ENCODE measurements at regions not wholly inside any gene's neighbourhood (a gene's known extent, or its start where the extent isn't known, plus 50 kb on each side); places are given as distances from the start of the nearest gene placed in this dataset.

GRCh38 chrX:117510453-117510852, 606.2 kb downstream of the KLHL13 start:
- DNase-seq (ENCODE audit: low read depth) (peak; percentile 10), FAIRE-seq (no peak)
- TF ChIP-seq CTCF (IDR thresholded peaks at IDR 0.05; ENCODE audit: insufficient read depth, low read length, severe bottlenecking) = peak; percentile 15
- Histone ChIP-seq H3K36me3 (ENCODE audit: control insufficient read depth, insufficient read depth, low read length) (no peaks in the 10 kb centered on the region), H3K27me3 (ENCODE audit: control insufficient read depth, insufficient read depth, low read length) (no peaks in the 10 kb centered on the region), H3K4me3 (ENCODE audit: low read depth, low read length) (no peak overlapping the region)

DNA sequence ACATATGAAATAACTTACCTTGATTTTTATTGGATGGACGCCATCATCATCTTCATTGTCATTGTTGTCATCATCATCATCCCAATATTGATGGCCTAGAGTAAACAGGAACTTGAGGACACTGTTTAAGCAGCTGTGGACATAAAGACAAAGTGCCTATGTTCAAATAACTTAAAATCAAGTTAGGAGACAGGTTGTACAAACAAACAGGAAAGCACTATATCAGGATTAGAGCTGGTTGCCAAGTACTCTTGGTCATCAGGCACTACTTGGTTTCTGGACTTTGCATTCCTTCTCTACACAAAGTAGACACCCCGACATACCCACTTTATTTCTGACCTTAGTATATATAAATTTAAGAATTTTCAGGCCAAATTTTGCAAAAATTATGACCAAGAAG, 608.6 kb downstream of the KLHL13 start:
- no peaks in the 10 kb centered on the region for H3K36me3 ChIP-seq (ENCODE audit: control insufficient read depth, insufficient read depth, low read length)
- no peak for TF ChIP-seq CTCF (IDR thresholded peaks at IDR 0.05; ENCODE audit: insufficient read depth, low read length, severe bottlenecking)
- no peak for FAIRE-seq
- no peak overlapping the region for H3K4me3 ChIP-seq (ENCODE audit: low read depth, low read length)
- H3K27me3 ChIP-seq (ENCODE audit: control insufficient read depth, insufficient read depth, low read length) = no peaks in the 10 kb centered on the region
- DNase-seq (ENCODE audit: low read depth) = no peak

GRCh38 chrX:117487421-117487820, 629.2 kb downstream of the KLHL13 start:
- FAIRE-seq (no peak), DNase-seq (ENCODE audit: low read depth) (no peak)
- H3K36me3 ChIP-seq (ENCODE audit: control insufficient read depth, insufficient read depth, low read length) = no peaks in the 10 kb centered on the region
- TF ChIP-seq CTCF (IDR thresholded peaks at IDR 0.05; ENCODE audit: insufficient read depth, low read length, severe bottlenecking) = no peak
- H3K27me3 ChIP-seq (ENCODE audit: control insufficient read depth, insufficient read depth, low read length) = no peaks in the 10 kb centered on the region
- H3K4me3 ChIP-seq (ENCODE audit: low read depth, low read length) = no peak overlapping the region

- no peak for FAIRE-seq
Observed at GRCh38 chrX:117483950-117484349, 632.7 kb downstream of the KLHL13 start.

DNA sequence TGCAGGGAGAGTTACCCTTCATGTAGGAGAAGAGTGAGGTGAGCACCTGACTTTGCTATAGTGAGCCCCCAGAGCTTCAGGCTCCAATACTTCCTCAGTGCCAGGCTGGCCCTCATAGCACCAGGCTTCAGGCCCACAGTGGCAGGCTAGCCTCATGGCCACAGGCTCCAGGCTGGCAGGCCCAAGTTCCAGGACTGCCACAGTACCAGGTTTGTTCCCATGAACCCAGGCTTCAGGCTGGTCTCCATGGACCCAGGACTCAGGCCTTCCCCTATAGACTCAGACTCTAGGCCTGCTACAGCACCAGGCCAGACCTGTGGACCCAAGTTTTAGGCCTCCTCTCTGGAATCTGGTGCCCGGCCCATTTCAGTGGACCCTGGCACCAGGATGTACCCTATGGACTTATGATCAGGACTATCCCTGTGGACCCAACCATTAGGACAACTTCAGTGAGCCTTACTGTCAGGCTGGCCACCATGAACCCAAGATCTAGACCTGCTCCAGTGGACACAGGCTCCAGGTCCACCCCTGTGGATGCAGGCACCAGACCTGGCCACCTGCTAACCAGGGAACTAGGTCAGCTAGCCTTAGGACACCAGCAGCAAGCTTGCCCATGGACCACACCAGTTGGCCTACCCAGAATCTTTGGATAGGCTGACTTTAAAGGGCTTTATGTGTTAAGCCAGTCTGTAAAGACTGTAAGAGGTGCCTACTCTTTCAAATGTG, 658.2 kb downstream of the KLHL13 start:
- H3K27me3 ChIP-seq (ENCODE audit: control insufficient read depth, insufficient read depth, low read length) = no peaks in the 10 kb centered on the region
- no peak overlapping the region for H3K4me3 ChIP-seq (ENCODE audit: low read depth, low read length)
- no peak for FAIRE-seq
- DNase-seq (ENCODE audit: low read depth) = no peak
- no peak for TF ChIP-seq CTCF (IDR thresholded peaks at IDR 0.05; ENCODE audit: insufficient read depth, low read length, severe bottlenecking)
- H3K36me3 ChIP-seq (ENCODE audit: control insufficient read depth, insufficient read depth, low read length) = no peaks in the 10 kb centered on the region

More at GRCh38 chrX:117483950-117484349, 632.7 kb downstream of the KLHL13 start:
- Histone ChIP-seq H3K27me3 (ENCODE audit: control insufficient read depth, insufficient read depth, low read length) (no peaks in the 10 kb centered on the region), H3K4me3 (ENCODE audit: low read depth, low read length) (no peak overlapping the region), H3K36me3 (ENCODE audit: control insufficient read depth, insufficient read depth, low read length) (no peaks in the 10 kb centered on the region)
- no peak for TF ChIP-seq CTCF (IDR thresholded peaks at IDR 0.05; ENCODE audit: insufficient read depth, low read length, severe bottlenecking)
- DNase-seq (ENCODE audit: low read depth) = no peak

- no peak for DNase-seq (ENCODE audit: low read depth)
- Histone ChIP-seq H3K27me3 (ENCODE audit: control insufficient read depth, insufficient read depth, low read length) (no peaks in the 10 kb centered on the region), H3K36me3 (ENCODE audit: control insufficient read depth, insufficient read depth, low read length) (no peaks in the 10 kb centered on the region), H3K4me3 (ENCODE audit: low read depth, low read length) (no peak overlapping the region)
- FAIRE-seq = no peak
- no peak for TF ChIP-seq CTCF (IDR thresholded peaks at IDR 0.05; ENCODE audit: insufficient read depth, low read length, severe bottlenecking)
Observed at GRCh38 chrX:117455787-117456186, 660.8 kb downstream of the KLHL13 start.
